ENCODE measurements at regions not wholly inside any gene's neighbourhood (a gene's known extent, or its start where the extent isn't known, plus 50 kb on each side); places are given as distances from the start of the nearest gene placed in this dataset.
A peak's percentile ranks its signal among the peaks of the same experiment; 100 is the strongest.
"Not testable (repeated sequence)": the region's sequence is repeated elsewhere in the genome, so short reads cannot be mapped to it uniquely, and the experiment has no call there.

DNA sequence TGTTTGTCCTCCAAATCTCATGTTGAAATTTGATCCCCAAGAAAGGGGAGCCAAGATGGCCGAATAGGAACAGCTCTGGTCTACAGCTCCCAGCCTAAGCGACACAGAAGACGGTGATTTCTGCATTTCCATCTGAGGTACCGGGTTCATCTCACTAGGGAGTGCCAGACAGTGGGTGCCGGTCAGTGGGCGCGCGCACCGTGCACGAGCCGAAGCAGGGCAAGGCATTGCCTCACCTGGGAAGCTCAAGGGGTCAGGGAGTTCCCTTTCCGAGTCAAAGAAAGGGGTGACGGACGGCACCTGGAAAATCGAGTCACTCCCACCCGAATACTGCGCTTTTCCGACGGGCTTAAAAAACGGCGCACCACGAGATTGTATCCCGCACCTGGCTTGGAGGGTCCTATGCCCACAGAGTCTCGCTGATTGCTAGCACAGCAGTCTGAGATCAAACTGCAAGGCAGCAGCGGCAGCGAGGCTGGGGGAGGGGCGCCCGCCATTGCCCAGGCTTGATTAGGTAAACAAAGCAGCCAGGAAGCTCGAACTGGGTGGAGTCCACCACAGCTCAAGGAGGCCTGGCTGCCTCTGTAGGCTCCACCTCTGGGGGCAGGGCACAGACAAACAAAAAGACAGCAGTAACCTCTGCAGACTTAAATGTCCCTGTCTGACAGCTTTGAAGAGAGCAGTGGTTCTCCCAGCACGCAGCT lies 493.6 kb downstream of the KLF12 start:
- DNase-seq; H3K4me3 Mint-ChIP-seq; H3K36me3 Mint-ChIP-seq (ENCODE audit: low read depth); H3K27ac Mint-ChIP-seq; H3K9me3 Mint-ChIP-seq; POLR2A ChIA-PET; CTCF ChIA-PET; H3K27me3 Mint-ChIP-seq; H3K4me1 Mint-ChIP-seq: not testable (repeated sequence)

DNA sequence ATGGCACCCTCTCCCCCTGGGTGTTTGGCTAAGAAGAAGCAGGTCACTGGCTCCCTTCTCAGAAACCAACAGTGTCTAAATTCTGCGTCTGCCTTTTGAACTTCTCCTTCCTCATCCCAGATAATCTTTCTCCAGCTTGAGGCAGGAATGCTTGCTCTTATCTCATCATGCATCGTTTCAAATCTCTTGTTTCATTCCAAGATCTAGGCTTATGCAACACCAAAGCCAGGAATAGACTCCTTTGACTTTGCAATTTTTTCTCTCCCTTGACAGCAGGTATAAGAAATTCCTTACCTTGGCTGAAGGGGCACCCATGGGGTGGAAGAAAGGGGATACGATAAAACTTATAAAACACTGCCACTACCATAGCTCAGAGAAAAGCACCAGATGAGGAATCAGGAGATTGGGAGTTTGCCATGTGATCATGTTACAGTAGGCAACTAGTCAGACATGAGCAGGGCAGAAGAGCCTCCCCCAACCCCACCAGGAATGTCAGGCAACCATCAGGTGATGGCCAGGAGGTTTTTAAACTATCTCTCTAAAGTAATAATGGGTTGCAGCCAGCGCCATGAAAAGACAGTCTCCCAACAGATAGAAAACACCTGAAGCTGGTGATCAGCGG lies 498.9 kb downstream of the KLF12 start:
- peaks cover 8% of the 10 kb centered on the region for H3K27me3 Mint-ChIP-seq
- H3K36me3 Mint-ChIP-seq (ENCODE audit: low read depth), result no peaks in the 10 kb centered on the region
- no peak overlapping the region for H3K4me3 Mint-ChIP-seq
- peaks cover under 1% of the 10 kb centered on the region for H3K4me1 Mint-ChIP-seq
- peaks cover under 1% of the 10 kb centered on the region for H3K9me3 Mint-ChIP-seq
- POLR2A ChIA-PET, result interaction anchor here (0.6 kb wide), 1 partner anchor 94 kb away, joined by 3 read pairs; no protein-coding TSS in a partner anchor
- no peak overlapping the region for H3K27ac Mint-ChIP-seq
- CTCF ChIA-PET, result no interaction called here
- DNase-seq, result no peak

DNA sequence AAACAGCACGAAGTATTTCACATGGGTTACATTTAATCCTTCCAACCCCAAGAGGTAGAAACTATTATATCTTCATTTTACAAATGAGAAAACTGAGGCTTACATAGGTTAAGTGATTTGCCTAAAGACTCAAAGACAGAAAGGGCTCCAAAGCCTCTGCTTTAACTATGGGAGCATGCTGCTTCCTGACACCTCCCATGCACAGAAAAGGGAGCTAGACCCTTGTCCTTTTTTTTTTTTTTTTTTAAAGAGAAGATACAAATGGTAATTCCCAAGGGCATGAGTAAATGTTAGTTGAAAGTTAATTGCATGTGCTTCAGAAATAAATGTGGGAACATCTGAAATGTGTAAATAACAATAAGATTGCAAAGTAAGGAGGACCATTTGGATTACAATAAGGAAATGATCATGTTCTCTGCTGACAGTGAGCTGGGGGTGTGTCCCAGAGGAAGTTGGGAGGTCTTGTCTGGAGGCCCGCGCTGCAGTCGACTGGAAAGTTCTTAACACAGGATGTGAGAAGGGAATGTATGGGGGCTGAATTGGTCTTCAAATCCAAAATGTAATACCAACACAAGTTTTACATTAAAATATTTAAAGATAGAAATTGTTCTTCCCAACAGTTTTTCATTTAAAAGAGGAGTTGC lies 500.3 kb downstream of the KLF12 start:
- POLR2A ChIA-PET, result no interaction called here
- Mint-ChIP-seq H3K9me3 (peaks cover 2% of the 10 kb centered on the region), H3K4me3 (no peak overlapping the region), H3K4me1 (no peaks in the 10 kb centered on the region), H3K27ac (no peak overlapping the region), H3K27me3 (peaks cover 8% of the 10 kb centered on the region), H3K36me3 (ENCODE audit: low read depth) (no peaks in the 10 kb centered on the region)
- CTCF ChIA-PET, result no interaction called here
- no peak for DNase-seq

DNA sequence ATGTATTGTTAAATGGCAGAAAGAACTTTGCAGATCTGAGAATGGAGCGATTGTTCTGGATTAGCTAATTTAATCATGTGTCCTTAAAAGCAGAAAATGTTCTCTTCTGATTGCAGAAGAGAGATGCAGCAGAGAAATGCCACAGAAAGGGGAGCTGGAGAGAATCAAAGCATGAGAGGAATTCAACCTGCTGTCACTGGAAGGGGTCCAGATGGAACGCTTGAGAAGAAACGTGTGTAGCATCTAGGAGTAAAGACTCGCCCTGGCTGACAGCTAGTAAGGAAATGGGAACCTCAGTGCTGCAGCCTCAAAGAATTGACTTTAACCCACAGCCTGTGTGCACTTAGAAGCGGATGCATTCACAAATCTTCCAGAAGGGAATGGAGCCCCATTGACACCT lies 502.8 kb downstream of the KLF12 start:
- ChIA-PET POLR2A (no interaction called here), CTCF (no interaction called here)
- H3K27ac Mint-ChIP-seq, result no peak overlapping the region
- H3K4me1 Mint-ChIP-seq, result peaks cover 5% of the 10 kb centered on the region
- H3K27me3 Mint-ChIP-seq, result peaks cover 6% of the 10 kb centered on the region
- DNase-seq, result no peak
- peaks cover 4% of the 10 kb centered on the region for H3K36me3 Mint-ChIP-seq (ENCODE audit: low read depth)
- H3K4me3 Mint-ChIP-seq, result no peak overlapping the region
- peaks cover 7% of the 10 kb centered on the region for H3K9me3 Mint-ChIP-seq

DNA sequence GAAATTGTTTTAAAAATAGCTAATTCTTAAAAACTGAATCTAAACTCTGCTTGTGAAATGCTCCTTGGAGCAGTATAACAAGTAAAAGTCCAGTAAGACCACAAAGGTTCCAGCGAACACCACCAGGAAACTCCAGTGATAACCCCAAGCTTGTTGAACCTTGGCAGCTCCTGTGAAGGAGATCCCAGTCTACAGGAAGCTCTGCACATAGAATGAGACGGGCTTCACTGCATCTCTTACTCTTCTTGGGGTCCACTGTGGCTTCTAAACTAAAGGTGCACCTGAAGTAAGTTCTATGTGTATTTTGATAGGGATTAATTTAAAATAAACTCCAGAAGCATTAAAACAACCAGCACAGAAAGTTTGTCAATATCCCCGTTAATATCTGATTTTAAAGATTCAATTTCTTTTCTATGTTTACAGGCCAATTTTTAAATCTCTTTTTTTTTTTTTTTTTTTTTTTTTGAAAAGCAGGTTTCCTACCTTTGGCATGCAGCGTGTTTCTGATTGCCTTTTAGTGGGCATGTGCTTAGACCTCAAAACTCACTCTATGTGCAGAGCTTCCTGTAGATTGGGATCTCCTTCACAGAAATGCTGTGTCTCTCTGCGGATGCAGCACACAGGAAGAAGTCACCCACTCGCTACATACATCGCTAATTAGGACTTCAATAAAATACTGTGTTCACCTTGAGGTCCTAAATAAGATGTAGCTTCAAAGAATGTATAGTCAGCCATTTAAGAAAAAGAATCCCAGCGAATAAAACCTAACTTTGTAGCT lies 508.5 kb downstream of the KLF12 start:
- ChIA-PET POLR2A (interaction anchor here (0.8 to 1.6 kb wide), 2 partner anchors 77 to 90 kb away, joined by 3 to 7 read pairs; no protein-coding TSS in a partner anchor), CTCF (interaction anchor here (0.7 to 0.9 kb wide), 2 partner anchors 46 to 550 kb away, joined by 5 read pairs; no protein-coding TSS in a partner anchor)
- no peak overlapping the region for H3K4me3 Mint-ChIP-seq
- peaks cover 43% of the 10 kb centered on the region for H3K4me1 Mint-ChIP-seq
- peak; percentile 59 for DNase-seq
- peak overlapping the region; percentile 57 for H3K27ac Mint-ChIP-seq
- peaks cover 6% of the 10 kb centered on the region for H3K36me3 Mint-ChIP-seq (ENCODE audit: low read depth)
- peaks cover 10% of the 10 kb centered on the region for H3K9me3 Mint-ChIP-seq
- no peaks in the 10 kb centered on the region for H3K27me3 Mint-ChIP-seq

DNA sequence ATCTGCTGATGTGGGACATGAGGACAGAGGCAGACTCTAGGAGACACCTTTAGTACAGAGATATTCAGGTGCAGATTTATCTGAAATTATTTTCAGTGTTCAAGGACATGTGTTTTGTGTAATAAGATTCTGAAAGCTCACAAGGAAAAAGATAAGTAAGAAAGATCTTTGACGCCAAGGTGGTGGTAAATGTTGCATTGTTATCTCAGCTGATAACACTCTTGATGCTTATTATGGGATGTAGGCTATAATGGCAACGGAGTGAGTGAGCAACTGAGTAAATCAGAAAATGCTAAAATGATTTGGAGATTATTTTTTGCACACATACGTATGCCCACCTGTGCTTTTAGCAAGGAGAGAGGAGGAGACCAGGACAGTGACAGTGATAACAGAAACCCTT lies 510.9 kb downstream of the KLF12 start:
- Mint-ChIP-seq H3K27ac (no peak overlapping the region), H3K36me3 (ENCODE audit: low read depth) (peaks cover 6% of the 10 kb centered on the region), H3K9me3 (peaks cover 6% of the 10 kb centered on the region), H3K4me3 (no peak overlapping the region), H3K27me3 (peaks cover 5% of the 10 kb centered on the region), H3K4me1 (peaks cover 43% of the 10 kb centered on the region)
- no peak for DNase-seq
- ChIA-PET POLR2A (no interaction called here), CTCF (no interaction called here)

DNA sequence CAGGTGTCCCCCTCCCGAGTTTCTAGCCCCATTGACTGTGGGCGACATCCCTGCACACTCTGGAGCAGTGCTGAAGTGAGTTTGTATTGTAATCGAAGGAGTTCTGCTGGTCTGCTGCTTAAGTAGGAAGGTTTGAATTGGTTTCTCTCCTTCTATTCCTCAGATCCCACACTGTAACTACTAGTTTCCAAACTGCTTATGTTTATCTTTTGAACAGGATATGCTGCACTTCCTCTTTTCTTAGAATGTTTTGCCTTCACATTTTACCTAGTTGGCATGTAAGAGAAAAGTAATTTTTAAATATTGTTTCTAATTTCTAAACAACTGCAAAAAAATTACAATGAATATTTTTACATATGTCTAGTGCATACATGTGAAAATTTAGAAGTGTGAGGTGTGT lies 511.8 kb downstream of the KLF12 start:
- H3K27ac Mint-ChIP-seq, result no peak overlapping the region
- H3K4me3 Mint-ChIP-seq, result no peak overlapping the region
- peaks cover 6% of the 10 kb centered on the region for H3K36me3 Mint-ChIP-seq (ENCODE audit: low read depth)
- CTCF ChIA-PET, result no interaction called here
- peaks cover 43% of the 10 kb centered on the region for H3K4me1 Mint-ChIP-seq
- no peak for DNase-seq
- peaks cover 3% of the 10 kb centered on the region for H3K9me3 Mint-ChIP-seq
- peaks cover 8% of the 10 kb centered on the region for H3K27me3 Mint-ChIP-seq
- POLR2A ChIA-PET, result no interaction called here

DNA sequence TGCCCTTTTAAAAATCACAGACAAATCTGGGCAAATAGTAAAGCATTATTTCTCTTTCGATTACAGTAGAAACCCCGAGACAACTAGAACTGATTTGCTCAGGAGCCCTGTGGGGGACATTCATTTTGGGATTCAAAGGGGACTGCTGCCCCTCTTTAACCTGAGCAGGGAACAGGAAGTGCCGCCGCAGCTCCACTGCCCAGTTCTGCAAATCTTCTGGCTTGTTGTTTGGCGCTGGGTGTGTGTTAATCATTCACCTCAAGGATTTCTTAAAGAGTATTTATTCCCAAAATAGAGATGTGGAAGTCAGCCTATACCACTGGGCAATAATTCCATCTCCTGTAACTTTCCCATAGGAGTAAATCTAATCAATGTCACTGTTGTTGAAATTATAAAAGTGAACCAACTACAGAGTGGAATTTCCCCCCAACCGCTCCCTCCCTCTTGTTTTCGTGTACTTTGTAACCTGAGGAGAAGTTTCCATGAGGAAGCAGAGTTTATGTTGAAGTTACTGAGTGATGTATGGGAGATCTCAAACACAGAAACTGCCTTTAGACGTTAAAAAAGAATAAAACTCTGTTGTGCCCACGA lies 515.8 kb downstream of the KLF12 start:
- H3K4me1 Mint-ChIP-seq, result peaks cover 14% of the 10 kb centered on the region
- no peak overlapping the region for H3K27ac Mint-ChIP-seq
- H3K27me3 Mint-ChIP-seq, result peaks cover 10% of the 10 kb centered on the region
- DNase-seq, result no peak
- no peaks in the 10 kb centered on the region for H3K36me3 Mint-ChIP-seq (ENCODE audit: low read depth)
- ChIA-PET POLR2A (no interaction called here), CTCF (no interaction called here)
- H3K9me3 Mint-ChIP-seq, result peaks cover 3% of the 10 kb centered on the region
- no peak overlapping the region for H3K4me3 Mint-ChIP-seq

DNA sequence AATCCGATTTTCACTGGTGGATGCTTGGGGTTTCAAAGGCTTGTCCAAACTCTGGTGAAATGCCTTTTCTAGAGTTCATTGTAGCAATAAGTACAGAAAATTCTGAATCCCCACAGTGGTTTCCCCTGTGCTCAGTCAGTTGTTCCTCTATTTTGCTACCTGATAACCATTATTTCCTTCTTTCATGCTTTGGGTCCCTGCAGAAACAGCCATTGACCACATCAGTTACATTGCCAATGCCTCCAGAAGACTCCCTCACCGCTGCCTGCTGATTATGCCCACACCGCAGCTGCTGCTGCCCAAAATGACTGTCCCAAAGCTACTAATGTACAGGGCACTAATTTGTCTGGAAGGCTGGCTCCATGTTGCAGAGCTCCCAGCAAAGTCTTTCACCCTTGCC lies 517.3 kb downstream of the KLF12 start:
- DNase-seq, result no peak
- Mint-ChIP-seq H3K9me3 (no peaks in the 10 kb centered on the region), H3K27me3 (peaks cover 10% of the 10 kb centered on the region), H3K4me3 (no peak overlapping the region), H3K27ac (no peak overlapping the region), H3K4me1 (peaks cover 3% of the 10 kb centered on the region), H3K36me3 (ENCODE audit: low read depth) (no peaks in the 10 kb centered on the region)
- POLR2A ChIA-PET, result no interaction called here
- CTCF ChIA-PET, result no interaction called here

DNA sequence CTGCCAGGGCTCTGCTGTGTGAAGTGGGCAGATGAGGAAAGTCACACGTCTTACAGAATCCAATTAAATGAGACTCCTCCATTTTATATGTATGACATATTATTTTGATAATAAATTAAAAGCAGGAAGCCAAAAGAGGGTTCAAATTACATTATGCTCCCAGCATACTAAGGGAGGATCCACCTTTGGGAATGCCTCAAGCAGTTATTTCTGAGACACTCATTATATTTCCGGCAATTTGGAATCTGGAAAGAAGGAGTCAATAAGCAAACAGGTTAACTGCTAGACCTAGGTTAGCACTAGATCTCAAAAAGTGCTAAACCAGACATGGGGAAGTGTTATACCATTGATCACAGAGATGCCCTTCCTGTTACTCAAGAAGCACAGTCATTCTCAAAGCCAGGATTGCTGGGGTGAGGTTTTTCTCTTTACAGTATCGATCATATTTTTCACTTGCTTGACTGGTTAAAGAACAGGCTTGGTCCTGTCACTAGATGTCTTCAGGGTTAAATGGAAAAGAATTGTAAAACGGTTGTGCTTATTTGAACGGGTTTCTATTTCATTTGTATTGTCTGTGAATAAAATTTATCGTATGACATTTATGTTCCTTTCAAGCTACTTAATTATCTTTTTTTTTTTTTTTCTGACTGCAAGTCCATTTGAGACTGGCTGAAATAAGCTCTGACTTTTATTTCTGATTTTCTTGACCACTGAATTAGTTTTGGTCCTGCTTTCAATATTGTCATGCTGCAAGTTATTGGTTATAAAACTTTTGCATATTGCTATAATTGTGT lies 523.2 kb downstream of the KLF12 start:
- H3K27ac Mint-ChIP-seq, result no peak overlapping the region
- no peaks in the 10 kb centered on the region for H3K27me3 Mint-ChIP-seq
- H3K4me1 Mint-ChIP-seq, result peaks cover 11% of the 10 kb centered on the region
- H3K9me3 Mint-ChIP-seq, result no peaks in the 10 kb centered on the region
- POLR2A ChIA-PET, result no interaction called here
- CTCF ChIA-PET, result interaction anchor here (0.8 kb wide), 1 partner anchor 9 kb away, joined by 4 read pairs; no protein-coding TSS in a partner anchor
- no peaks in the 10 kb centered on the region for H3K36me3 Mint-ChIP-seq (ENCODE audit: low read depth)
- DNase-seq, result no peak
- H3K4me3 Mint-ChIP-seq, result no peak overlapping the region

DNA sequence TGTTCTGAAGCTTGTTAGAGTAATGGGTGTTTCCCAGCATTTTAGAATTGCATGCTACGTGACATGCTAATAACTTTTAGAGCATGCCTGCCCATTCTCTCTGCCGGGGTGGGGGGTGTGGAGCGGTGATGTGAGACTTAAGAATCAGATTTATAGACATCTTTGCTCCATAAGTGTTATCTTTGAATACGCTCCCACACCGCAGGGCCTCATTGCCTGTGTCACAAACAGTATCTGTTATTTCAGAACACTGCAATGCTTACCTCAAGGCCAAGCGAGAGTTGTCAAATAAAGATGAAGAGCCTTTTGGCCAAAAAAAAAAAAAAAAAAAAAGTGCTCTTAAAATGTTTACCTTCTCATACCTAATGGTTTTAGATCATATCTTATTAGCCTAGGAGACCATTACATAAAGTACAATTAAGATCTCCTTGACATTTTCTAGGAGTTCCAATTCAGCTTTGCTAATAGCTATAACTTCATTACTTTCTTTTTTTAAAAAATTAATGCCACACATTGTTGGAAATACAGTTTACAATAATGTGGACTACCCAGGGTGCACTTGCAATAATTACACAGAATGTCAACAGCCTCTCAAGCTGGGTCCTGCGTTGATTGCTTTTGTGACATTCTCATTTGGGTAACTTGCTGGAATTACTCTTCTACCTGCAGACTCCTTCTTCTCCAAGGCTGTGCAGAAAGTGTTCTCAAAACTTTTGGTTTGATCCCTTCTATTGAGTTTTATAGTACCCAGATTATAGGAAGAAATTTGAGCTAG lies 525.3 kb downstream of the KLF12 start:
- H3K4me1 Mint-ChIP-seq, result peaks cover 11% of the 10 kb centered on the region
- H3K36me3 Mint-ChIP-seq (ENCODE audit: low read depth), result no peaks in the 10 kb centered on the region
- H3K27ac Mint-ChIP-seq, result no peak overlapping the region
- H3K4me3 Mint-ChIP-seq, result no peak overlapping the region
- no peak for DNase-seq
- ChIA-PET CTCF (no interaction called here), POLR2A (no interaction called here)
- H3K9me3 Mint-ChIP-seq, result peaks cover 2% of the 10 kb centered on the region
- no peaks in the 10 kb centered on the region for H3K27me3 Mint-ChIP-seq

DNA sequence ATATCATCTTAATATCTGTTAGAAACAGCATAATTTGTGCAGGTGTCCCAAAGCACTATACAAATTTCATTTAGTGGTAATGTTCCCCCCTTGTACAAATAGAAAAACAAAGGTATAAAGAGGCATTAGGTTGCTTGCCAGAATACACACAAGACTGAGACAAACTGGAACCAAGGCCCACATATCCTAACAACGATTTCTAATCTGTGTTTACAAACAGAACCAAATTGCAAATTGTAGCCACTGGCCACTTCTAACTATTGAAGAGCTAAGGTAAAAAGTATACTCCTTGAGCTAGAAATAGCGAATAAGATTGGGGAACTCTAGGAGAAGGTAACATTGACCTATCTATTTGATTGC lies 526.1 kb downstream of the KLF12 start:
- POLR2A ChIA-PET, result no interaction called here
- no peaks in the 10 kb centered on the region for H3K36me3 Mint-ChIP-seq (ENCODE audit: low read depth)
- no peaks in the 10 kb centered on the region for H3K27me3 Mint-ChIP-seq
- no peak overlapping the region for H3K4me3 Mint-ChIP-seq
- no peak for DNase-seq
- H3K4me1 Mint-ChIP-seq, result peaks cover 11% of the 10 kb centered on the region
- CTCF ChIA-PET, result no interaction called here
- peaks cover 2% of the 10 kb centered on the region for H3K9me3 Mint-ChIP-seq
- H3K27ac Mint-ChIP-seq, result no peak overlapping the region
